ENCODE measurements at regions not wholly inside any gene's neighbourhood (a gene's known extent, or its start where the extent isn't known, plus 50 kb on each side); places are given as distances from the start of the nearest gene placed in this dataset.
"Not testable (repeated sequence)": the region's sequence is repeated elsewhere in the genome, so short reads cannot be mapped to it uniquely, and the experiment has no call there.

DNA sequence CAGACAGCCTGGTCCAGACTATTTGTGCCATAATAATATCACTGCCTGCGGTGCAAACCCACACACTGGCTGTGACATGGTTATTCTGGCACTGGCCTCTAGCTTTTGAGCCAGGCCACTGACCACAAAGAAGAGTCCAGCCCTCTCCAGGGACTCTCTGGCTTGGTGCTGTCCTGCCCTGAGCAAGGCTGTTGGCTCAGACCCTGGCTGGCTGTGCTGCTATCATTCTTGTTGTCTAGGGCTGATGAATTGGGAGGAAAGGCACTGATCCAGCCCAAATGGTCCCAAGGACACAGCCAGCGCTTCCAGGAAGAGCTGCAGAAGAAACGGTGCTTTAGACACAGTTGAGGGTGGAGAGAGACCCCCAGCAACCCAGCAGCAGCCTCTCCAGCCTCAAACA, 80.8 kb downstream of the TMEM130 start:
- DNase-seq (no peak), FAIRE-seq (no peak)
- Histone ChIP-seq H3K9ac (ENCODE audit: low read length in 3 of 3) (no peak overlapping the region), H3K27me3 (ENCODE audit: control insufficient read depth, insufficient read depth, low read length) (no peaks in the 10 kb centered on the region), H3K4me3 (ENCODE audit: low read length in 3 of 3) (no peak overlapping the region), H3K9me3 (ENCODE audit: control insufficient read depth in 2 of 3, insufficient read depth in 1 of 3, low read length in 3 of 3) (no peaks in the 10 kb centered on the region), H3K27ac (ENCODE audit: low read depth in 2 of 2, low read length in 2 of 2) (no peak overlapping the region), H3K36me3 (ENCODE audit: control insufficient read depth in 2 of 3, insufficient read depth in 3 of 3, low read length in 3 of 3) (no peaks in the 10 kb centered on the region), H3K4me1 (ENCODE audit: control insufficient read depth in 2 of 3, insufficient read depth in 2 of 3, low read depth in 1 of 3, low read length in 3 of 3) (no peaks in the 10 kb centered on the region)
- intact Hi-C loops (cut with DNase I), result no loop called here
- no peak for TF ChIP-seq CTCF (IDR thresholded peaks at IDR 0.05; ENCODE audit: borderline replicate concordance, extremely low read depth, insufficient read depth)

GRCh38 chr7:98794453-98794852, 75.4 kb downstream of the TMEM130 start:
- FAIRE-seq; DNase-seq; H3K4me1 ChIP-seq (ENCODE audit: control insufficient read depth in 2 of 3, insufficient read depth in 2 of 3, low read depth in 1 of 3, low read length in 3 of 3); H3K9me3 ChIP-seq (ENCODE audit: control insufficient read depth in 2 of 3, insufficient read depth in 1 of 3, low read length in 3 of 3); H3K27ac ChIP-seq (ENCODE audit: low read depth in 2 of 2, low read length in 2 of 2); H3K9ac ChIP-seq (ENCODE audit: low read length in 3 of 3); intact Hi-C loops (cut with DNase I); H3K4me3 ChIP-seq (ENCODE audit: low read length in 3 of 3); H3K27me3 ChIP-seq (ENCODE audit: control insufficient read depth, insufficient read depth, low read length); H3K36me3 ChIP-seq (ENCODE audit: control insufficient read depth in 2 of 3, insufficient read depth in 3 of 3, low read length in 3 of 3): not testable (repeated sequence)

DNA sequence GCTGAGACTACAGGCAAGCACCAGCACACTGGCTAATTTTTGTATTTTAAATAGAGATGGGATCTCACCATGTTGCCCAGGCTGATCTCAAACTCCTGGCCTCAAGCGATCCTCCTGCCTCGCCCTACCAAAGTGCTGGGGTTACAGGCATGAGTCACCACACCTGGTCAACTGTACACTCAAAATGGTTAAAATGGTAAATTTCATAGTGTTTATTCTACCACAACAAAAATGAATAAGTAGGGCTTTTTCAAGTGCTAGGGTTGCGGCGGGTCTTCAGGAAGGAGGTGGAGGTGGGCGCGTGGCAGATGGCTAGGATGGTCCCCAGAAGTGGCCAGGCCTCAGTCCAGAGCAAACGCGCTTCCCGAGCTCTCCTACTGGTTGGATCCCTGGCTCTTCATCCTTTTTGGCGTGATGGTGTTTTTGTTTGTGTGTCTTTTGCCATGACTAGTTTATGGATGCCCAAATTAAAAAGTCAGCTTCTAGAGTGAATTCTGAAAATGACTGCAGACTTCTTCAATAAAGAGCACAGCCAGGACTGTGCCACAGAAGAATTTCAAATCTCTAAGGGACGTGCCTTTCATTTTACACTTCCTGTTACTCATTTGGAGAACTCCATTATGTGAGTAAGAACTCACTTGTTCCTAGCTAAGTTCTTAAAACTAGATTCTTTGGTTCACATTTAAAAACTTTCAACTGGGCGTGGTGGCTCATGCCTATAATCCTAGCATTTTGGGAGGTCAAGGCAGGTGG, 73.9 kb downstream of the TMEM130 start:
- intact Hi-C loops (cut with DNase I), result no loop called here
- no peak for FAIRE-seq
- H3K27ac ChIP-seq (ENCODE audit: low read depth in 2 of 2, low read length in 2 of 2), result no peak overlapping the region

More for the DNA sequence above, 73.9 kb downstream of the TMEM130 start:
- Histone ChIP-seq H3K9me3 (ENCODE audit: control insufficient read depth in 2 of 3, insufficient read depth in 1 of 3, low read length in 3 of 3) (peaks cover 0 to 9% (median 0%) of the 10 kb centered on the region in 3 donors), H3K4me1 (ENCODE audit: control insufficient read depth in 2 of 3, insufficient read depth in 2 of 3, low read depth in 1 of 3, low read length in 3 of 3) (no peaks in the 10 kb centered on the region), H3K4me3 (ENCODE audit: low read length in 3 of 3) (no peak overlapping the region), H3K9ac (ENCODE audit: low read length in 3 of 3) (no peak overlapping the region), H3K27me3 (ENCODE audit: control insufficient read depth, insufficient read depth, low read length) (no peaks in the 10 kb centered on the region), H3K36me3 (ENCODE audit: control insufficient read depth in 2 of 3, insufficient read depth in 3 of 3, low read length in 3 of 3) (no peaks in the 10 kb centered on the region)
- TF ChIP-seq CTCF (IDR thresholded peaks at IDR 0.05; ENCODE audit: borderline replicate concordance, extremely low read depth, insufficient read depth), result no peak
- no peak for DNase-seq

All from kidney (tissue), 13 donors.